ENCODE measurements at regions not wholly inside any gene's neighbourhood (a gene's known extent, or its start where the extent isn't known, plus 50 kb on each side); places are given as distances from the start of the nearest gene placed in this dataset.

- no peak for TF ChIP-seq REST (IDR thresholded peaks at IDR 0.05; ENCODE audit: insufficient read depth in 1 of 2, low read depth in 2 of 2, low read length in 2 of 2)
- no peak for TF ChIP-seq SIN3A (IDR thresholded peaks at IDR 0.05; ENCODE audit: borderline replicate concordance, insufficient read depth, low read length)
- TF ChIP-seq FOXP2 (optimal IDR thresholded peaks at IDR 0.05; ENCODE audit: borderline replicate concordance, extremely low read depth, extremely low read length, insufficient read depth): no peak
- no peak for TF ChIP-seq TAF1 (IDR thresholded peaks at IDR 0.05; ENCODE audit: borderline replicate concordance, insufficient read depth, low read length)
- TF ChIP-seq POLR2AphosphoS5 (IDR thresholded peaks at IDR 0.05; ENCODE audit: low read depth, low read length): no peak
Measured at GRCh38 chr7:54342458-54342857, 199.7 kb upstream of the VSTM2A start.

GRCh38 chr7:54343511-54343910, 198.7 kb upstream of the VSTM2A start:
- TF ChIP-seq SIN3A (IDR thresholded peaks at IDR 0.05; ENCODE audit: borderline replicate concordance, insufficient read depth, low read length): no peak
- no peak for TF ChIP-seq FOXP2 (optimal IDR thresholded peaks at IDR 0.05; ENCODE audit: borderline replicate concordance, extremely low read depth, extremely low read length, insufficient read depth)
- TF ChIP-seq POLR2AphosphoS5 (IDR thresholded peaks at IDR 0.05; ENCODE audit: low read depth, low read length): no peak
- TF ChIP-seq REST (IDR thresholded peaks at IDR 0.05; ENCODE audit: insufficient read depth in 1 of 2, low read depth in 2 of 2, low read length in 2 of 2): no peak
- no peak for TF ChIP-seq TAF1 (IDR thresholded peaks at IDR 0.05; ENCODE audit: borderline replicate concordance, insufficient read depth, low read length)

GRCh38 chr7:54345746-54346145, 196.4 kb upstream of the VSTM2A start:
- TF ChIP-seq POLR2AphosphoS5 (IDR thresholded peaks at IDR 0.05; ENCODE audit: low read depth, low read length) (no peak), FOXP2 (optimal IDR thresholded peaks at IDR 0.05; ENCODE audit: borderline replicate concordance, extremely low read depth, extremely low read length, insufficient read depth) (no peak), TAF1 (IDR thresholded peaks at IDR 0.05; ENCODE audit: borderline replicate concordance, insufficient read depth, low read length) (no peak), SIN3A (IDR thresholded peaks at IDR 0.05; ENCODE audit: borderline replicate concordance, insufficient read depth, low read length) (no peak), REST (IDR thresholded peaks at IDR 0.05; ENCODE audit: insufficient read depth in 1 of 2, low read depth in 2 of 2, low read length in 2 of 2) (no peak)

GRCh38 chr7:54349229-54349628, 192.9 kb upstream of the VSTM2A start:
- TF ChIP-seq REST (IDR thresholded peaks at IDR 0.05; ENCODE audit: insufficient read depth in 1 of 2, low read depth in 2 of 2, low read length in 2 of 2) (no peak), TAF1 (IDR thresholded peaks at IDR 0.05; ENCODE audit: borderline replicate concordance, insufficient read depth, low read length) (no peak), FOXP2 (optimal IDR thresholded peaks at IDR 0.05; ENCODE audit: borderline replicate concordance, extremely low read depth, extremely low read length, insufficient read depth) (no peak), POLR2AphosphoS5 (IDR thresholded peaks at IDR 0.05; ENCODE audit: low read depth, low read length) (no peak)

GRCh38 chr7:54354436-54354835, 187.7 kb upstream of the VSTM2A start:
- TF ChIP-seq FOXP2 (optimal IDR thresholded peaks at IDR 0.05; ENCODE audit: borderline replicate concordance, extremely low read depth, extremely low read length, insufficient read depth) (no peak), POLR2AphosphoS5 (IDR thresholded peaks at IDR 0.05; ENCODE audit: low read depth, low read length) (no peak)

All from PFSK-1 (cell line).